Muscle of back (tissue), 3 donors: ENCODE measurements at regions not wholly inside any gene's neighbourhood (a gene's known extent, or its start where the extent isn't known, plus 50 kb on each side); places are given as distances from the start of the nearest gene placed in this dataset.
A peak's percentile ranks its signal among the peaks of the same experiment; 100 is the strongest.

Experiments
- DNase-seq, 3 donors: peaks; one replicate each; pipeline versions ENCODE4 v3.0.0 to v3.0.0-alpha.2; 2013

DNA sequence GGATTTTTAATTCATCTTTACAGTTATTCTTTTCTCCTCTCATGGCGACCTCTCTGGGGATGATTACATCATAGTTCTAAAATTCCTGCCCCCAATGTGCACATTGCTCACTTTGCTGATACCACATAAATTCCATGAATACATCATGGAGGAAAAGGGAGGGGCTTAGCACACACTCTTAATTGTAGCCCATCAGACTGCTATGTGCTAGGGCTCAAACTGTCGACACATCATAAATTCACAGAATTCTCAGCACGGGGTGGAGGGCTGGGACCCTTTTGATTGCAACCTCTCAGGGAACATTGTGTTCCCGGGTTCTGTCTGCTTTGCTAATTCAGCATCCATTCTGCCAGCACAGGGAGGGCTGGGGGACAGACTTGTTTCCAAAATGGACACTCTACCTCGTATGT lies 592.9 kb downstream of the BCOR start:
- DNase-seq, result peak in 2 of 3 donors; percentile 21 to 52

DNA sequence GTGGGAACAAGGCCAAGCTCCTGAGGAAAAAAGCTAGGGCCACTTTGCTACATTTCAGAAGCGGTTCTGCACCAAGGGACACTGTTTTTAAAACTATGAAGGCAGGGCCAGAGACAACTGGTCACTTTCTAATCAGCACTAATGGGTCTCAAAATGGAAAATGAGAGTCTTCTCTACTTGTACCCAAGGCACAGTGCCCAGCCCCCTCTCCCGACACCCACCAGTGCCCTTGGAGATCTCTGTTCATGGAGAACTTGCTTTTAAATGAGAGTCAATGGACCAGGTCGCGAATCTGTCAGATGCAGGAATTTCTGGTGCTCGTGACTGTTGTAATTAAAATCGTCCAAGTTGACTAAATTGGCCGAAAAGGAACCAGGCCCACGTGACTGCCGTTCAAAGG lies 591.6 kb downstream of the BCOR start:
- DNase-seq, result no peak

DNA sequence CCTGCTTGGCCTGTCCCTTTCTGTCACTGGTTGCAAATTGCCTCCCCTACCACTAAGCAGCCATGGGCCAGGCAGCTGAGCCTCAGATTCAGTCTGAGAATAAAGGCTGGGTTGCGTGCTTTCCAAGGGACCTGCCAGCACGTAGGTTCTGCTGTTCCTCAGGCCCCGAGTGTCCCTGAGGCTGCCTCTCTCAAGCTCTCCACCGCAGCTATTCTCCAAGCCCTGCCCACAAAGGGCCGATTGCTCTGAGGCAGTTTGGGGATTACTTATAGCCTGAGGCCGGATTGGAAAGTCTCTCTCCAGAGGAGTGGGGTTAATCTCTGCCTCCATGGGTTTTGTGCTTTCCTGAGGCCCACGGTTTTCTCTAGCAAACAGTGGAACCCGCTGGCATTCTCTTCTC lies 590.7 kb downstream of the BCOR start:
- DNase-seq, result no peak

DNA sequence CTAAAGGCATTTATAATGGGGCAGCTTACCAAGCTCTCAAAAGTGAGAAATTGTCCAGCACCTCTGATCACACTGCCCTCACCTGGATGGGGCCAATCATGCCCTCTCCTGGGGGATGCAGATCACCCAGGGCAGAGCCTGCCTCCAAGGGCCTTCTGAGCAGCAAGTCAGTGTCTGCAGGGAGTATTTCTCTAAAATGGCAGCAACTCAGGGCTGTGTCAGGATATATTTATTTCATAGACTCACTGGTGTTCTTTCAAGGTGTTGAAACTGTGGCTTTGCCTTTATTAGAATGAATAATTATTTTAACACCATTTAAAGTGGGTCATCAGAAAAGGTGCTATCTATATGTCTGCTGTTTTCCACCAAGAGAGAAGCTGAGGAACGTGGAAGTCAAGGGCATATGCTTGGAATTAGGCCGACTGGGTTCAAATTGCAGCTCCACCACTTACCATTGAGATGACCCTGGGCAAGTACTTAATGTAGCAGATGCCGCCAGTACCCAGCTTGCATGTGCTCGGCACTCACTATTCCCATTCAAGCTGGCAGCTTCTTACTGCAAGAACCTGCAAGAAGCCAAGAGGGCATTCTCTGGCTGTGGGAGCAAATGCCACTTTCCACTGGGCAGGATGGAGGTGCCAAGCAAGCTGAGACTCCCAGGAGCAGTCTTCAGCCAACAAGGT lies 590.0 kb downstream of the BCOR start:
- no peak for DNase-seq

DNA sequence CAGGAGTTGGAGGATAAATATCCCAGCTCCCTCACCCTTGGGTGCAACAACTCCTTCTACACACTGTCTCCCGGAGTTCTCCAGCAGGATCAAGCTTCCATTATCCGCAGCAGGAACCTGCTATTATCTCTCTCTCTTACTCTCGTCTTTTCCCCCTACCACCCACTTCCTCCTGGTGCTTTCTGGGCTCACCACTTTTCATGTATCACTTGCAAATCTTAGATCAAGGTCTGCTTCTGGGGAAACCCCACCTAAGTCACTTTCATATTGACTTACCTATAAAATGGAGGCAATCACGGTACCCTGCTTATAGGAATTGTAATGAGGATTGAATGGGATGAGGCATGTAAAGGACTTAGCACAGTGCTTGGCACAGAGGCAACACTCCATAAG lies 589.5 kb downstream of the BCOR start:
- no peak for DNase-seq

DNA sequence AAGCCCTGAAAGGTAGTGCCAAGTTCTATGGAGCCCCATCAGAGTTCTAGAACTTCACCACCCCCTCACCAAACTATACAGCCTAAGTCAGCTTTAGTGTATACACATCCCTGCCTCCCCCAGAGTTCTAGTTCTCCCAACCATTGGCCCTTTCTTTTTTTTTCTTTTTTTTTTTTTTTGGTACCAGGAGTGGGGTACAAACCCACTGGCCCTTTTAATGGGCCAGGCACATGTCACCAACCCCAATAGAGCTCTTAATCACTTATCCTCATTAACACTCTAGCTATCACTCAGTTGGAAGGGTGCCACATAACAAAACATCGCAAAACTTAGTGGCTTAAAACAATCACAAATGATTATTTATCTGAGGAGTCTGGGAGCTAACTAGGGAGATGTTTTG lies 588.6 kb downstream of the BCOR start:
- DNase-seq, result no peak

DNA sequence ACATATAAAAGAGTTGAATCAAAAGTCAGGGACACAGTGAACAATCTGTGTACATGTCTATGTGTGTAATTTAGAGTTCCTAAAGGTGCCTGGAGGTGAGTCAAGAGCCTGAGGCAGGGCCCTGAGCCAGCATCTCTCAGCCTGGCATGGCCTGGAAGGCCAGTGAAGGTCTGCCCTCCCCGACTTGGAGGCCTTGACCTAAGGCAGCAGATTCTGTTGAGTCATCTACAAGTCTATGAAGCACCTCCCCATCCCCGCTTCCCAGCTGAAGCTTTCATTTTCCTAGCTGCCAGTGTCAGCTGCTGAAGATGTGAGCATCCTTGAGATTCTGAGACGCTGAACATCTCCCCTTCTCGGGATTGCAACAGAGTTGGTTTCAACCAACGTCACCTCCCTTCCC lies 583.9 kb downstream of the BCOR start:
- no peak for DNase-seq

DNA sequence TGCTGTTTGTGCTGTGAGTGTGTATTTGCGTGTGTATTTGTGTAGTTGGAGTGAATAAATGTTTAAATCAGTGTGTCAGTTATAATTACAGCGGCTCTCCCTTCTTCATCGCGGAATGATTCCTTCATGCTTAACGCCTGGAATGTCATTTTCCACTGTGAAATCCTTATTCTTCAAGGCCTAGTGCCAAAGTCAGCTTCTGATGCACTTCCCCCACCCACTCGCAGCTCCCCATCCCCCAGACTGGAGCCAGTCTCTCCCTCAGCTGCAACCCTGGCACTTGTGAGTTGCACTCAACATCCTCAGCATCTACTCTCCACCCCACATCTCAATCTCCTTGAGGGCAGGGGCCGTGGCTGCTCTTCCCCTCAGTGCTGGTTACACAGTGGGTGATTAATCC lies 583.0 kb downstream of the BCOR start:
- peak in 1 of 3 donors; percentile 52 for DNase-seq

DNA sequence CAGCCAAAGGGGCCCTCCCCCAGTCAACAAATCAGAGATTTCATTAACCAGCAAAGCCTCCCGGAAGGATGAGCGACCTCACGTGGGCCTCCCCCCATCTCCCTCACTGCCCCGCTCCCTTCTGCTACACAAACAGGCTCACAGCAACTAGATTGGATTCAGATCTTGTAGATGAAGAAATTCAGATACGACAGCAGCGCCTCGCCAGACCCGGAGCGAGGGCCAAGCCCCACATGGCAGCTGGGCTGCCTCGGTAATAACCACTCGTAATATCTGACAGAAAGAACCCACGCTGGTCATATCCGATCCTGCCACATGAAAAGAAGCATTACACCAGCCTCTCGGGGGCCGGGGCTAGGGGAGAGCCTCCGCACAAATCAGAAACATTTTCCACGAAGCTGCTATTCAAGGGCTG lies 581.3 kb downstream of the BCOR start:
- peak in 1 of 3 donors; percentile 41 for DNase-seq

DNA sequence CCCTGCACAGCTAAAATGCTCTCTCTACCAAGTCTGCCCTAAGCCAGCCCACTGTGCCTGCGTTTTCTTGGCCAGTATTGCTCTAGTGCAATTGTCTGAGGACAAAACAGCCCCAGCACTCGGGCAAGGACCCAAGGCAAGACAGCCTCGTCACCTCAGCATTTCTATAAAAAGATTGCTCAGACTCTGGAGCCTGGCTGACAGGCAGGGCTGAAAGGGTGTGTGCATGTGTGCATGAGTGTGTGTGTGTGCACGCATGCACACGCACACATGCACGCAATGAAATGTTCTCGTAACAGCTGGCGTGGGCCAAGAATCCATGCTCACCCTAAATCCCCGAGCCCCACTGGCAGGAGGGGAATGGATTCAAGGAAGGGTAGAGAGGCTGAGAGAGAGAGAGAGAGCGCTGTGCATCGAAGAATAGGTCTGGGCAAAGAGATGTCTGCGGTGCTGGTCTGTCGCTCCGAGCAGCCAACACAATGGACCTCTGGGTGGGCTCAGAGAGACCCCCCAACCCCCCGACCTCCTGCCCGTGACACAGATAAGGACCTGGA lies 579.2 kb downstream of the BCOR start:
- peak in 1 of 3 donors; percentile 50 for DNase-seq

DNA sequence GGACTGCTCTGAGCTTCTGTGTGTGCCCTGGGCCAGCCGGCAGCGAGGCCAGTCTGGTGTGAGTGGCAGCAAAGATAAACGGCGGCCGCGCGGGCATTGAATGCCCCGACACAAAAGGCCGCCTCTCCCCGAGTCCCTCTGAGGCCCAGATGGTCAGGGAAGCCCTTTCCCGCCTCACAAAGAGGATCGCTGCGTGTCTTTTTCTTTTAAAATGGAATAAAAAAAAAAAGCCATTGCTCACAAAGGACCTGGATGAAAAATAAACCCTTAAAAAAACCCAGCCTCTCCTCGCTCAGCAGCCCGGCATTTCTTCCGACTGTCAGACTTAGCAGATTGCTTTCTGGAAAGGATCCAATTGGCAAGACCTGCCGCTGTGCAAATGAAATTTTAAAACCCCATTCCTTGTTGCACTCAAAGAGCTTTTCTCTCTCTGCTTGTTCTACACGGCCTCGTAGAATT lies 578.7 kb downstream of the BCOR start:
- peak; percentile 54 to 87 (median 71) for DNase-seq

DNA sequence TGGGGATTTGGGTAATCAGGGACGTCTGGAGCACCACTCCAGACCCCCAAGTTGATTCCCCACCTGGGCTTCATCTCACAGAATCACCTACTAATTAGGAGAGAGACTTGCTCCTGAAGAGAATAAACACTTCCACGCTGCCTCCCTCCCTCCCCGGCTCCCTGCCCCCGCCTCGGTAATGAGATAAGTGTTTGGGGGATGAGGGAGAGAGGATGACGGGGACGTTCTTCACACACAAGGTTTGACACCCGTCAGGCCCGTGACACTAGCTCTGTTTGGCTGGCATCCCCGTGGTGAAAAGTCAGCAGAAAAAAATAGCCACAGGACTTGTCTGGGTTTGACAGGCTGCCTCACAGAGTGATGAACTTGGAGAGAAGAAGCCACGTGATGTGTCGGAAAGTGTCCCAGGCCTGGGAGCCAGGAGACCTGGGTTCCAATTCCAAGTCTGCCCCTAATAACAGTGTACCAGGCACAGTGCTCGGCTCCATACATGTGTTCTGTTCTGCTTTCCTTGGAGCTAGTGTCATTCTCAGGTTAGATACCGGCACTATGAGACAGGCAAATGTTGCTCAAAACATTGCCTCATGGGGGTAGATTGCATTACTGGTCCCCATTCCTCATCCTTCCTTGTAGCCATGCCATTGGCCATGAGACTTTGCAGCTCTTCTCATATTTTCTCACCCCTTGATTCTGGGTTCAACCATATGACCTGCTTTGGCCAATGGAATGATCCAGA lies 578.0 kb downstream of the BCOR start:
- DNase-seq, result peak in 1 of 3 donors; percentile 27

DNA sequence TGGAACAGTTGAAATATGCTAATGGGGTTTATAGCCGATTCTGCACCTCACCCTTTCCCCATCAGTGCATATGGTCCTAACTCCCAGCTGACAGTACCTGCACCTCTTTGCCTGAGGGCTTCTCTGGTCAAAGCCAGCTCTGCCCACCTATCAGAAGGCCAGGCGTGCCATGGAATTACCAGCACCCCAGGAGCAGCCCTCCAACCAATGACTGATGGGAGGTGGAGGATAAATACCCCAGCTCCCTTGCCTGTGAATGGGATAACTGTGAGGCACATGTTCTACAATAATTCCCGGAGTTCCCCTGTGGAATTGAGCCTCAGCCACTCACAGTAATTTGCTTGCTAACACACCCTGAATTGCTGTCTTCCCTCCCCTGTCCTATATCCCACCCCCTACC lies 572.0 kb downstream of the BCOR start:
- no peak for DNase-seq

DNA sequence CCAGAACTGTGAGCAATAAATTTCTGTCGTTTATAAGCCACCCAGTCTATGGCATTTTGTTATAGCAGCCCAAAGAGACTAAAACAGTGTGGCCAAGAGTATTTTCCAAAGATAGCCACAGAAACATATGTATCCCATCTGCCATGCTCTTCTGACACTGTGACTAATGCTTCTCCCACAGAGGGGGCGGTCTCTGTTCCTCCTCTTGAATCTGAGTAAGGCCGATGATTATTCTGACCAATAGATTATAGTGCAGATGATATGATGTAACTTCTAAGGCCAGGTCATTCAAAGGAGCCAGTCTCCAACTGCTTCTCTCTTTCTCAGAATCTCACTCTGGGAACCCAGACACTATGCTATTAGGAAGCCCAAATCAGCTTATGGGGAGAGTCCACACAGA lies 570.7 kb downstream of the BCOR start:
- no peak for DNase-seq

DNA sequence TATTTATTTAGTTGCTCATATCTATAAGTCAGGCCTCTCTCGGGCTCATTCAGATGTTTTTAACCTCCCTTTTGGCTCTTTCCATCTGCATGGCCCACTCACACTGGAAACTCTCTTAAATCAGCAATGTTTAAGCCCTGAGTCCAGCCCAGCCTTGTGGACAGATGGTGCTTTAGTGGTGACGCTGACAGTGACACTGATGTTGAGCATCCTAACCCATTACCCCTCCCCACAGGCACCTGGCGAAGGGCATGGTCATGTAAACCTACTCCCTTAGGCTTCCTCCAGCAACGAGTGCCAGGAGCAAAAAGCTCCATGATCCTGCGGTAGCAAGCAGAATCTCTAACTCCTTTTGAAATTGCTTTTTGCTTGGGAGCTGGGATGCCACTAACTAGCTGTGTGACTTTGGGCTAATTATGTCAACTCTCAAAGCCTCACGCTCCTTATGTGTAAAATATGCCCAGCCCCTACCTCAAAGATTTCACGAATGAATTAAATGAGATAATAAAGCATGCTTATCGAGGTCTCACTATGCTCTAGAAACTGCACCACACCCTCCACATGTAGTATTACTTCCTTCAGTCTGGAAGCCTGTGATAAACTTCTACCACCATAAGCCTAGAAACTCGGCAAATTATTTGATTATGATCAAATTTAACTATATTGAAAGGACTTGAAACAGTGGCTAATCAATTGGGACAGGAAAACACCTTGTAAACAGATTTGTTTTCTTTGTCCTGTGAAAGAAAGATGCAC lies 569.4 kb downstream of the BCOR start:
- DNase-seq, result no peak

DNA sequence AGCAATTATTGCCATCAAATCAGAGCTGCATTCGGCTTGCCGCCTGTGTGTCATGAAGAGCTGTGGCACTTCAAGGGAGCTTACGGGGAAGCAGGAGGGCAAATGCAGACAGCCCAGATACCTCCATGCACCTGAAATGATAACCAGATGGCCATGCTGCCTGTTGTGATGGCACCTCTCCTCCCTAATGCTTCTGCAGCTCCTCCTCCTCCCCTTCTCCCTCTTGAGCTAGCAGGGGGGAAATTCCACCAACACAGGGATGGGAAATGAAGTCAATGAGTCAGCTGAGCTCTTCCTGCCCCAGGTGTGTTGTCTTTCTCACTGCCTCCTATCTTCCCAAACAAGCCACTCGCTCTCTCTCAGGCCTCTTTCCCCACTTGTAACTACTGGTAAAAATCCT lies 565.0 kb downstream of the BCOR start:
- no peak for DNase-seq

DNA sequence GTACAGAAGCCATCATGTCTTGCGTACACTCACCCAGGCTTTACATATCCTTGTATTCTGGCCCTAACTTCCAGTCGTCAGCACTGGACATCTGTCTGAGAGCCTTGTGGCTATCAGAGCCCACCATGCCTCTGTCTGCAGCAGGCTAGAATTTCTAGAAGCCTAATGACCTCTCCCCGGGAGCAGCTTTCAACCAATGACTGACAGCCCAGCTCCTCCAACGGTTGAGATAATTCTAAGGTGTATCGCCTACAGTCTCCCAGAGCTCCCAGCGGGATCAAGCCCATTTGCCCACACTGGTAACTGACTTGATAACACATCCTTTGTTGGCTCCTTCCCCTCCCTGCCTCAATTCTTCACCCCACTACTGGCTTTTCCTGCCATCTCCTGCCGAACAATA lies 562.8 kb downstream of the BCOR start:
- no peak for DNase-seq

DNA sequence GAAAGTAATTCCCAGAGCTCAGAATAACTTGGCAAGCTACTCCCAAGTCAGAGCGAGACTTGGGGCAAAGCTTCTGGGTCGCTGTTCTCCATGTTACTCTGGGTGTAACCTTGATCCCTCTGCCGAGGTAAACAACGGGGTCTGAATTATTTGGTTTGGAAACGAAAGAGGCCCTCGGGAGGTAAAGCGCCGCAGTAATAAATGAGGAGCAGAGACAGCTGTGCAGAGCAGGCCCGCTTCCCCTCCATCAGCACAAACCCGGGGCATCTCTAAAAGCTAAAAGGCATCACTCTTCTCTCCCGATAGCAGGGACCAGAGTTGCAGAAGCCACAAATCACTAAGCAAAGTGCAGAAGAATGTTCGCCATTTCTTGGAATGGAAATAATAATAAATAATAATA lies 561.5 kb downstream of the BCOR start:
- peak in 1 of 3 donors; percentile 50 for DNase-seq

DNA sequence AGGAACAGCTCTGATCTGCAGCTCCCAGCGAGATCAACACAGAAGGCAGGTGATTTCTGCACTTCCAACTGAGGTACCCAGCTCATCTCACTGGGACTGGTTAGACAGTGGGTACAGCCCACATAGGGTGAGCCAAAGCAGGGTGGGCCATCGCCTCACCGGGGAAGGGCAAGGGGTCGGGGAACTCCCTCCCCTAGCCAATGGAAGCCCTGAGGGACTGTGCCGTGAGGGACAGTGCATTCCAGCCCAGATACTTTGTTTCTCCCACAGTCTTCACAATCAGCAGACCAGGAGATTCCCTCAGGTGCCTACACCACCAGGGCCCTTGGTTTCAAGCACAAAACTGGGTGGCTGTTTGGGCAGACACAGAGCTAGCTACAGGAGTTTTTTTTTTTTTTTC lies 555.9 kb downstream of the BCOR start:
- no peak for DNase-seq

DNA sequence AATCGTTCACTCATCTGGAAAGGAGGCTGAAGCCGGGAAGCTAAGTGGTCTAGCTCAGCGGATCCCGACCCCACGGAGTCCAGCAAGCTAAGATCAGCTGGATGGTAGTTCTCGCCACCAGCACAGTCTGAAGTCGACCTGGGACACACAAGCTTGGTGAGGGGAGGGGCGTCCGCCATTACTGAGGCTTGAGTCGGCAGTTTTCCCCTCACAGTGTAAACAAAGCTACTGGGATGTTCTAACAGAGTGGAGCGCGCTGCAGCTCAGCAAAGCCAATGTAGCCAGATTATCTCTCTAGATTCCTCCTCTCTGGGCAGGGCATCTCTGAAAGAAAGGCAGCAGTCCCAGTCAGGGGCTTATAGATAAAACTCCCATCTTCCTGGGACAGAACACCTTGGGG lies 555.4 kb downstream of the BCOR start:
- no peak for DNase-seq

DNA sequence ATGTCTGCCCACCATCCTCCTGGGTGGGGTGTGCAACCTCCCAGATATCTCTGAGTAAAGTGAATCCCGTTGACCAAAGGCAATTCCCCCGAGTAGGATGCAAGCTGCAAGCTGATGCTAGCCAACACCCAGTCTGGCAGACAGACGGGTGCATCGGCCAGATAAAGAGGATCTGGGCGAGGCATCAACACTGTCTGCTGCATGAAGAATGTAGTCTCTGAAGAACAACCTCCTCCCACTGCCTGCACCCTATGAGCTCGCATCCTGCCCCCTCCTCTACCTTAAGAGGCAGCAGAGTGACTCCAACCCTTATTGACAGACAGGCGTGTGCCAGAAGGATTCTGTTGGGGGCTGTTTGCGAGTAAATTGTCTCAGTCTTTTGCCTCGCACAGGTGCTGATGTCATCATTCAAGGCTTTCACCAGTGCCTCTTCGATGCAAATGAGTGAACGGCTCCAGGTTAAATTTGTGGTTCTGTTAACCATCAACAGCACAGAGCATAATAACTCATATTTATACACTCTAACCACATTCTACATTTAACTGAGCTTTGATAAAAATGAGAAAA lies 546.9 kb downstream of the BCOR start:
- DNase-seq, result no peak

DNA sequence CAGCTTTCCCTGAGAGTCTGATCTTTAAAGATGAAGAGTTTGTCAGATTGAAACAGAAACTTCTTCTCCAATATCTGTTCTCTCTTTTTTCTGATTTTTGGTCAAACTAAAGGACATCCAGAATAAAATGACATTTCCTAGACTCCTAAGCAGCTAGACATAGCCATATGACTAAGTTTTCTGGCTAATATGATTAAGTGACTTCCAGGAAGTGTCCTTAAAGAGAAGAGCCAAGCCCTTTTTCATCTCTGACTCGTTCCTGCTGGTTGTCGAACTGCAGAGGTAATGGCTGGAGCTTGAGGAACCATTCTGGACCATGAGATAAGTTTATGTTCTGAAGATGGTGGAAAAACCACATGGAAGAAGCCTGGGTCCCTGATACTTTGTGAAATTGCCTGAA lies 546.0 kb downstream of the BCOR start:
- DNase-seq, result no peak
